ENCODE measurements at regions not wholly inside any gene's neighbourhood (a gene's known extent, or its start where the extent isn't known, plus 50 kb on each side); places are given as distances from the start of the nearest gene placed in this dataset.

DNA sequence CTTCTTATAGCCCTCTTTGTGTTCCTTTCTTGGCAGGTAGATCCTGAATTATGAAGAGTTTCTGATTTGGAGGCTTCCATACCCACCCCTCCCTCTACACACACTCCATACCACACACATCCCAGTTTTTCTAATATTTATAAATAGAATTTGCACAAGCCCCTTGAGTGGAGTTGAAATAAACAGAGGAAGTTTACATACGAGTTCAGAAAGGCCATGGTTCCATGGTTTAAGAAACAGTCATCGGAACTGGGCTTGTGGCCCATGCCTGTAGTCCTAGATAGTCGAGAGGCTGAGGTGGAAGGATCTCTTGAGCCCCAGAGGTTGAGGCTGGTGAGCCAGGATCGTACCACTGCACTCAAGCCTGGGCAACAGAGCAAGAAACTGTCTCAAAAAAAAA lies 62.7 kb upstream of the TANC1 start:
- DNase-seq = no peak

DNA sequence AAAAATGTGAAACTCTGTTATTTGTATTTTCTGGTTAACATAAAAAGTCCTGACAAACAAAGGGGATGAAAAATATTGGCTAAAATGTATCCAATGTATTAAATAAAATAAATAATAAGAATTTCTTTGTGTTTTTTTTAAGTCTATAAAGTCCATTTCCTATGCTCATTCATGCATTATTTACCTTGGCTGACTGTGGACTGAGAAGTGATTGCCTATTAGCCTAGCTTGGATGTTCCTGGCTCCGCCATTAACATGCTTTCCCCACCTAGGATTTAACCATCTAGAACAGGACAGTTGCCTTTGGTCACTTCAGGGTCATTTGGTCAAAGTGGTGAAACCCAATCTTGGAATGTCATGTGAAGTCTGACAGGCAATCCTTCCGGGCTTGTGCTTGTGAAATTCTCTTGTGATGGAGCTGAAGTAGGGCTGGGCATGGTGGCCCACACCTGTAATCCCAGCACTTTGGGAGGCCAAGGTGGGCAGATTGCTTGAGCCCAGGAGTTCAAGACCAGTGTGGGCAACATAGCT lies 60.4 kb upstream of the TANC1 start:
- no peak for DNase-seq

DNA sequence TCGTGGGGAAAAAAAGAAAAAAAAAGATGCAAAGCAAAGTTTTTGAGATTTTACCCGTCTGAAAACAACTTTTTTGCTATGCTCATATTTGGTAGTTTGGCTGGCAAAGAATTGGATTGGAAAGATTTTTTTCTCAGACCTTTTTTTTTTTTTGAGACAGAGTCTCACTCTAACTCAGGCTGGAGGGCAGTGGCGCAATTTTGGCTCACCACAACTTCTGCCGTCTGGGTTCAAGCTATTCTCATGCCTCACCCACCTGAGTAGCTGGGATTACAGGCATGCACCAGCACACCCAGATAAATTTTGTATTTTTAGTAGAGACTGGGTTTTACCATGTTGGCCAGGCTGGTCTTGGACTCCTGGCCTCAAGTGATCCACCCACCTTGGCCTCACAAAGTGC lies 56.3 kb upstream of the TANC1 start:
- no peak for DNase-seq

DNA sequence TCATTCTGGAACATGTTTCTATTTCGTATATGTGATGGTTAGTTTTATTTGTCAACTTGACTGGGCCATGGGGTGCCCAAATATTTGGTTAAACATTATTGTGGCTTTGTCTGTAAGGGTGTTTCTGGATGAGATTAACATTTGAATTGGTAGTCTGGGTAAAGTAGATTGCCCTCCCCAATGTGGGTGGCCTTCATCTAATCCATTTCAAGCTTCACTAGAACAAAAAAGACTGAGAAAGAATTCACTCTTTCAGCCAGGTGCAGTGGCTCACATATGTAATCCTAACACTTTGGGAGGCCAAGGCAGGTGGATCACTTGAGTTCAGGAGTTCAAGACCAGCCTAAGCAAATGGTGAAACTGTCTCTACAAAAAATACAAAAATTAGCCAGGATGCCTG lies 55.7 kb upstream of the TANC1 start:
- DNase-seq = no peak

DNA sequence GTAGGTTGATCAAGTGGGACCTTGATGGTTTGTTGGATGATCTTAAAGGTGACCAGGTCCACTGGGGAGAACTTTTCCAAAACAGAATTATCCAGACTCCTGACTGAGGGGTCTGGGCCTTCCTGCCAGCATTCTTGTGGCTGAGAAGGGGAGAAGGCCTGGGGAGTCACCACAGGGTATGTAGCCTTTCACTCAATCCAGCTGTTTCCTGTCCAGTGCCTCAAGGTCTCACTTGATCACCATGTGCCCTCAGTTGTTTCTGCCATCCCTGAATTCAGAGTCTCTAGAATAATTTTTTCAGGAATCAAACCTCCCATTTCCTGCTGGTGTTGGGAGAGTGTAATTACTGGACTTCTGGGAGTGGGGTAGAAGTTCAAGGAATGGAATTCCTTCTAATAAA lies 54.4 kb upstream of the TANC1 start:
- DNase-seq = no peak

DNA sequence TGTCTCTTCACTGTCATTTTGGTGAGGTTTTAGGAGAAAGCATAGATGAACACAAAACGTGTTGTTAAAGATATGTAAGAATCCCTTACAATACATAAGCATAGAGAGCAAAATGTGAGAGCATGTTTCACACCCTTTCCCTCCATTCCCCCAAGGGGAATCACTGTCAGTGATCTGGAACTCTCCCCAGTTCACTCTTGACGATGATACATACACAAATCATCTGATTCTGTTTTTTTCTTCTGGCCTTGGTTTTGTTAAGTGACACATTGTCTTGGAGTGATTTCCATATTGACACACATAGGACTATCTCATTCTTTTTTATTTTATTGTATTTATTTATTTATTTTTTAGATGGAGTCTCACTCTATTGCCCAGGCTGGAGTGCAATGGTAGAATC lies 53.7 kb upstream of the TANC1 start:
- no peak for DNase-seq

DNA sequence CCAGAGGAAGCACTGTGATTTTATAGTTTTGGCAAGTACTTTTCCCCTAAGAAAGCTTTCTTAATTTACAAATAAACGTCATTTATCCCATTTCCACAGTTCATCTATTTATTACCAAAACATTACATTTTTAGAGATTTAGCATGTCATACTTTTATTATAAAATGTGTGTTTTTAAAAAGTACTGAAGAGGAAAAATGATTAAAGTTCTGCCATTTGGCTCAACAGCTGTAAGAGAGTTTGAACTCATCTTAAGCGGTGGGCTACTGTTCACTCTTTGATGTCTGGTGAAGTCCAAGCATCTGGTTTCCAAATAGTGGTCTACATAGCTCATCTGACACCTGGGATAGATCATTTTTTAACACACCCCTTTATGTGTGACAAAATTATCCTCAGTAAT lies 51.3 kb upstream of the TANC1 start:
- DNase-seq = no peak

DNA sequence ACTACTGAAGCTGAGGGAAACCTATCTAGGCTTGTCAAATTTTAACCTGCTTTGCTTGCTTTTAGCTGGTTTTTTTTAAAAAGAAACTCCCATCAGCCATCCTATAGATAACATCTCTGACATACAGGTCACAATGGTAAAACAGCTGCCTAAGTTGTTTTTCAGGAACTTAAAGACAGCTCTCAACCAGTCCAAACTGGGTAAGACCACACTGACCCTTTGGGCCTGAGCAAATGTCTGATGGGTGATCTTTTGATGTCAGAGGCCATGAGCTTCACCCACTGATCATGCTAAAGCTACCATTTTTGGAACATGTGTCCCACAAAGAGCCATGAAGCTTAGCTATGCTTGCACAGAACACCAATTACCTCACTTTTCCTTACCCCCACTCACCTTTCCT lies 50.0 kb upstream of the TANC1 start:
- no peak for DNase-seq

Data from retina (tissue), 1 donor.